Endothelial cell of umbilical vein (primary cell): ENCODE measurements at regions not wholly inside any gene's neighbourhood (a gene's known extent, or its start where the extent isn't known, plus 50 kb on each side); places are given as distances from the start of the nearest gene placed in this dataset.

Source experiments
- BruUV-seq: library from RNA; stranded (reverse); fragments of 400-500 nt; replicated peaks from 2 replicates; lab custom pipeline; 2021; lab: Mats Ljungman, UMichigan
- CTCF ChIA-PET: fragments of 300-600, 350-600 bp; sonication (Branson Sonifier 250); formaldehyde crosslinking; loops from one replicate; lab custom pipeline; 2021; ENCODE audit warnings: antibody characterized with exemption, inconsistent platforms; lab: Charles Lee
- POLR2A ChIA-PET: fragments of 300-600, 350-600 bp; sonication (Branson Sonifier 250); formaldehyde crosslinking; loops from one replicate; lab custom pipeline; 2021; ENCODE audit warnings: antibody characterized with exemption, inconsistent platforms; lab: Charles Lee
- DNase-seq: peaks from one replicate; pipeline ENCODE4 v3.0.0-alpha.2; 2011; ENCODE audit warnings: low read depth, low spot score
- FAIRE-seq: peaks from 2 replicates; lab custom pipeline; 2011; peaks lifted over from hg19 to GRCh38; lab: Jason Lieb, UNC
- H2AFZ ChIP-seq: 2 replicates; pipeline ENCODE4 v1.6.0; 2012; ENCODE audit warnings: low read depth, low read length, control low read depth, inconsistent platforms
- H3K27ac ChIP-seq: 2 replicates; pipeline ENCODE4 v1.5.1; 2011; ENCODE audit warnings: low read depth, mild to moderate bottlenecking, control low read depth, low read length, moderate library complexity; ENCODE audit not compliant: insufficient read depth
- H3K27me3 ChIP-seq, 2 experiments: 2 replicates each; pipeline versions ENCODE4 v1.6.0 to v1.6.1; 2011; ENCODE audit warnings: low read length in 2 of 2, mixed read lengths in 1 of 2; ENCODE audit not compliant: control insufficient read depth in 2 of 2, insufficient read depth in 2 of 2
- H3K36me3 ChIP-seq, 2 experiments: 2 replicates in 1 of 2; 3 replicates in 1 of 2; pipeline ENCODE4 v1.5.1; 2011; ENCODE audit warnings: low read length in 2 of 2, mild to moderate bottlenecking in 1 of 2, moderate library complexity in 1 of 2; ENCODE audit not compliant: control insufficient read depth in 2 of 2, insufficient read depth in 2 of 2; ENCODE audit errors: extremely low read depth in 1 of 2
- H3K4me1 ChIP-seq: 3 replicates; pipeline ENCODE4 v1.5.1; 2011; ENCODE audit warnings: mild to moderate bottlenecking, low read length; ENCODE audit not compliant: control insufficient read depth, insufficient read depth; ENCODE audit errors: extremely low read depth
- H3K4me2 ChIP-seq: 2 replicates; pipeline ENCODE4 v1.6.1; 2011; ENCODE audit warnings: low read length, control low read depth, mixed read lengths; ENCODE audit not compliant: insufficient read depth
- H3K4me3 ChIP-seq, 3 experiments: fragments of 200-600 bp in 1 of 3; sonication (generic), shearing (Covaris generic) in 1 of 3; replicated peaks in 1 of 3; 2 replicates each; pipeline ENCODE4 v1.5.1; 2011 to 2016; ENCODE audit warnings: control low read depth in 3 of 3, low read length in 3 of 3, mild to moderate bottlenecking in 2 of 3, inconsistent platforms in 1 of 3, low read depth in 1 of 3, moderate library complexity in 1 of 3; ENCODE audit not compliant: insufficient read depth in 1 of 3
- H3K79me2 ChIP-seq: 2 replicates; pipeline ENCODE4 v1.6.0; 2012; ENCODE audit warnings: low read length, inconsistent platforms; ENCODE audit not compliant: control insufficient read depth, insufficient read depth
- H3K9ac ChIP-seq: replicated peaks from 2 replicates; pipeline ENCODE3; 2011; ENCODE audit warnings: low read length, control low read depth; ENCODE audit not compliant: insufficient read depth; ENCODE audit errors: extremely low read depth
- H3K9me1 ChIP-seq: replicated peaks from 3 replicates; pipeline ENCODE4 v1.6.0; 2011; ENCODE audit warnings: mild to moderate bottlenecking, low read length; ENCODE audit not compliant: control insufficient read depth, insufficient read depth; ENCODE audit errors: extremely low read depth
- H3K9me3 ChIP-seq: replicated peaks from 2 replicates; pipeline ENCODE4 v1.5.1; 2012; ENCODE audit warnings: low read length, inconsistent platforms; ENCODE audit not compliant: control insufficient read depth, insufficient read depth
- H4K20me1 ChIP-seq: replicated peaks from 2 replicates; pipeline ENCODE3; 2011; ENCODE audit warnings: mild to moderate bottlenecking, low read length; ENCODE audit not compliant: control insufficient read depth, insufficient read depth; ENCODE audit errors: extremely low read depth
- CTCF ChIP-seq, 2 donors: IDR thresholded peaks; 1 replicate in 1 of 2; 2 replicates in 1 of 2; pipeline ENCODE4 v1.5.1; 2011; ENCODE audit warnings: low read length in 2 of 2, mild to moderate bottlenecking in 2 of 2, moderate library complexity in 2 of 2, control low read depth in 1 of 2, inconsistent platforms in 1 of 2, low read depth in 1 of 2; ENCODE audit not compliant: insufficient read depth in 1 of 2; ENCODE audit errors: extremely low read depth in 1 of 2
- EZH2 ChIP-seq: IDR thresholded peaks from 2 replicates; pipeline ENCODE4 v1.6.1; 2012; ENCODE audit warnings: borderline replicate concordance, low read depth, mild to moderate bottlenecking, moderate library complexity, low read length, inconsistent platforms; ENCODE audit not compliant: severe bottlenecking
- FOS ChIP-seq: IDR thresholded peaks from 2 replicates; pipeline ENCODE4 v1.6.1; 2011; ENCODE audit warnings: mild to moderate bottlenecking, low read length, moderate library complexity, borderline replicate concordance; ENCODE audit not compliant: insufficient read depth
- JUN ChIP-seq: IDR thresholded peaks from 2 replicates; pipeline ENCODE4 v1.6.1; 2011; ENCODE audit warnings: borderline replicate concordance, low read depth; ENCODE audit not compliant: insufficient read length, insufficient read depth
- MYC ChIP-seq: IDR thresholded peaks from one replicate; pipeline ENCODE4 v1.6.1; 2011; ENCODE audit warnings: mild to moderate bottlenecking, low read depth, low read length
- POLR2A ChIP-seq: IDR thresholded peaks from 2 replicates; pipeline ENCODE4 v1.6.1; 2012; ENCODE audit warnings: low read depth, mild to moderate bottlenecking, control low read depth, low read length
- dilution Hi-C: fragments of 300-500 bp; cut with MboI; formaldehyde crosslinking; loops from one replicate; pipeline ENCODE4 v1.15.0; 2019; ENCODE audit warnings: low sequenced_read_pairs; ENCODE audit not compliant: extremely low pct_ligation_motif_present
- intact Hi-C: fragments of 100-400 bp; cut with micrococcal nuclease; formaldehyde crosslinking; loops from one replicate; pipeline ENCODE4 v1.10.0; 2022

GRCh38 chr20:55054453-55054852 lies 579.1 kb downstream of the DOK5 start:
- ChIA-PET POLR2A (no interaction called here), CTCF (no interaction called here)
- intact Hi-C loops (no loop called here), dilution Hi-C loops (no loop called here)
- Histone ChIP-seq H2AFZ (no peak overlapping the region), H3K27me3 (no peaks in the 10 kb centered on the region), H4K20me1 (no peaks in the 10 kb centered on the region), H3K4me2 (no peak overlapping the region), H3K27ac (no peak overlapping the region), H3K79me2 (no peaks in the 10 kb centered on the region), H3K36me3 (no peaks in the 10 kb centered on the region), H3K4me1 (no peaks in the 10 kb centered on the region), H3K9me1 (no peaks in the 10 kb centered on the region), H3K9ac (no peak overlapping the region), H3K9me3 (no peaks in the 10 kb centered on the region), H3K4me3 (no peak overlapping the region)
- DNase-seq (no peak), FAIRE-seq (no peak)
- BruUV-seq, result no TSS peak
- TF ChIP-seq POLR2A, result no peak
- no peak for TF ChIP-seq MYC

GRCh38 chr20:55053389-55053788 lies 578.0 kb downstream of the DOK5 start:
- FAIRE-seq (no peak), DNase-seq (no peak)
- Histone ChIP-seq H3K9ac (no peak overlapping the region), H3K4me3 (no peak overlapping the region), H4K20me1 (no peaks in the 10 kb centered on the region), H3K9me1 (no peaks in the 10 kb centered on the region), H3K36me3 (no peaks in the 10 kb centered on the region), H3K27ac (no peak overlapping the region), H2AFZ (no peak overlapping the region), H3K79me2 (no peaks in the 10 kb centered on the region), H3K9me3 (no peaks in the 10 kb centered on the region), H3K27me3 (no peaks in the 10 kb centered on the region), H3K4me1 (no peaks in the 10 kb centered on the region), H3K4me2 (no peak overlapping the region)
- dilution Hi-C loops (no loop called here), intact Hi-C loops (no loop called here)
- ChIA-PET CTCF (no interaction called here), POLR2A (no interaction called here)
- no peak for TF ChIP-seq JUN
- no peak for TF ChIP-seq FOS
- no peak for TF ChIP-seq MYC
- no peak for TF ChIP-seq CTCF (IDR thresholded peaks at IDR 0.05; ENCODE audit: extremely low read depth in 1 of 2, insufficient read depth in 1 of 2, low read depth in 1 of 2, low read length in 2 of 2)
- no peak for TF ChIP-seq POLR2A
- no peak for TF ChIP-seq EZH2
- BruUV-seq, result no TSS peak
